ENCODE measurements at regions not wholly inside any gene's neighbourhood (a gene's known extent, or its start where the extent isn't known, plus 50 kb on each side); places are given as distances from the start of the nearest gene placed in this dataset.

DNA sequence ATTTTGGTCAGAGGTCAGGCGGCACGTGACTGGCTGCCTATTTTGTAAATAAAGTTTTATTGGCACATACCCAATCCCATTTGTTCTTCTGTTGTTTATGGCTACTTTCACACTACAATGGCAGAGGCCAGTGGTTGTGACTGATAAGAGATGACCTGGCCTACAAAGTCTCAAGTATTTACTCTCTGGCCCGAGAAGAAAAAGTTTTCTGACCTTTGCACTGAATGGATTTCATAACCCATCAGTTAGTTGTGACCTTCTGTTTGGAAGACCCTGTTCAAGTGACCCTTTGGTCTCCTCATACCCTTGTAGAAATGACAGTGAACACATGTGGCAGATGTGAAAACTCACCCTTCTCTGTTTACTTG is 121.4 kb upstream of the MGAT5 start (continued):
- TF ChIP-seq ZNF174 (CRISPR knock-in tag; IDR thresholded peaks at IDR 0.05) (no peak), YY1 (IDR thresholded peaks at IDR 0.05; ENCODE audit: borderline replicate concordance in 1 of 3, control insufficient read depth in 1 of 3, extremely low read depth in 1 of 3, insufficient read depth in 3 of 3, insufficient read length in 1 of 3, insufficient replicate concordance in 2 of 3, low read depth in 1 of 3, low read length in 2 of 3) (no peak), ZNF133 (CRISPR knock-in tag; IDR thresholded peaks at IDR 0.05) (no peak), ZNF436 (CRISPR knock-in tag; IDR thresholded peaks at IDR 0.05) (no peak), RFX5 (IDR thresholded peaks at IDR 0.05; ENCODE audit: low read depth, low read length) (no peak), TAF7 (tag; IDR thresholded peaks at IDR 0.05) (no peak), POLR3A (IDR thresholded peaks at IDR 0.05; ENCODE audit: borderline replicate concordance, extremely low read depth, insufficient read depth, insufficient read length) (no peak), SRSF7 (optimal IDR thresholded peaks at IDR 0.05; ENCODE audit: low read depth, low read length) (no peak), PURB (CRISPR knock-in tag; IDR thresholded peaks at IDR 0.05; ENCODE audit: low read depth) (no peak), NCOR1 (IDR thresholded peaks at IDR 0.05) (peak; percentile 80), EZH2 (IDR thresholded peaks at IDR 0.05; ENCODE audit: borderline replicate concordance, low read depth, low read length) (no peak), ZC3H8 (IDR thresholded peaks at IDR 0.05) (no peak), ZNF24 (IDR thresholded peaks at IDR 0.05) (peak; percentile 36; the same call in 1 of the 2 replicates), NBN (IDR thresholded peaks at IDR 0.05; ENCODE audit: low read depth) (peak; percentile 54; the same call in 1 of the 2 replicates), SIRT6 (IDR thresholded peaks at IDR 0.05; ENCODE audit: low read depth, low read length) (no peak), RAD51 (IDR thresholded peaks at IDR 0.05; ENCODE audit: borderline replicate concordance, low read depth) (peak; percentile 89), GTF2F1 (IDR thresholded peaks at IDR 0.05; ENCODE audit: low read depth, low read length) (no peak)
- TF ChIP-seq, protein P1, sequence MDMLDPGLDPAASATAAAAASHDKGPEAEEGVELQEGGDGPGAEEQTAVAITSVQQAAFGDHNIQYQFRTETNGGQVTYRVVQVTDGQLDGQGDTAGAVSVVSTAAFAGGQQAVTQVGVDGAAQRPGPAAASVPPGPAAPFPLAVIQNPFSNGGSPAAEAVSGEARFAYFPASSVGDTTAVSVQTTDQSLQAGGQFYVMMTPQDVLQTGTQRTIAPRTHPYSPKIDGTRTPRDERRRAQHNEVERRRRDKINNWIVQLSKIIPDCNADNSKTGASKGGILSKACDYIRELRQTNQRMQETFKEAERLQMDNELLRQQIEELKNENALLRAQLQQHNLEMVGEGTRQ (CRISPR knock-in tag; IDR thresholded peaks at IDR 0.05): peak; percentile 87
- TF ChIP-seq, protein P2, sequence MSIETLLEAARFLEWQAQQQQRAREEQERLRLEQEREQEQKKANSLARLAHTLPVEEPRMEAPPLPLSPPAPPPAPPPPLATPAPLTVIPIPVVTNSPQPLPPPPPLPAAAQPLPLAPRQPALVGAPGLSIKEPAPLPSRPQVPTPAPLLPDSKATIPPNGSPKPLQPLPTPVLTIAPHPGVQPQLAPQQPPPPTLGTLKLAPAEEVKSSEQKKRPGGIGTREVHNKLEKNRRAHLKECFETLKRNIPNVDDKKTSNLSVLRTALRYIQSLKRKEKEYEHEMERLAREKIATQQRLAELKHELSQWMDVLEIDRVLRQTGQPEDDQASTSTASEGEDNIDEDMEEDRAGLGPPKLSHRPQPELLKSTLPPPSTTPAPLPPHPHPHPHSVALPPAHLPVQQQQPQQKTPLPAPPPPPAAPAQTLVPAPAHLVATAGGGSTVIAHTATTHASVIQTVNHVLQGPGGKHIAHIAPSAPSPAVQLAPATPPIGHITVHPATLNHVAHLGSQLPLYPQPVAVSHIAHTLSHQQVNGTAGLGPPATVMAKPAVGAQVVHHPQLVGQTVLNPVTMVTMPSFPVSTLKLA (conservative IDR thresholded peaks at IDR 0.05): peak; percentile 69 to 70
- TF ChIP-seq, protein P3, sequence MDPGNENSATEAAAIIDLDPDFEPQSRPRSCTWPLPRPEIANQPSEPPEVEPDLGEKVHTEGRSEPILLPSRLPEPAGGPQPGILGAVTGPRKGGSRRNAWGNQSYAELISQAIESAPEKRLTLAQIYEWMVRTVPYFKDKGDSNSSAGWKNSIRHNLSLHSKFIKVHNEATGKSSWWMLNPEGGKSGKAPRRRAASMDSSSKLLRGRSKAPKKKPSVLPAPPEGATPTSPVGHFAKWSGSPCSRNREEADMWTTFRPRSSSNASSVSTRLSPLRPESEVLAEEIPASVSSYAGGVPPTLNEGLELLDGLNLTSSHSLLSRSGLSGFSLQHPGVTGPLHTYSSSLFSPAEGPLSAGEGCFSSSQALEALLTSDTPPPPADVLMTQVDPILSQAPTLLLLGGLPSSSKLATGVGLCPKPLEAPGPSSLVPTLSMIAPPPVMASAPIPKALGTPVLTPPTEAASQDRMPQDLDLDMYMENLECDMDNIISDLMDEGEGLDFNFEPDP (CRISPR knock-in tag; IDR thresholded peaks at IDR 0.05): no peak
- TF ChIP-seq, protein P4, sequence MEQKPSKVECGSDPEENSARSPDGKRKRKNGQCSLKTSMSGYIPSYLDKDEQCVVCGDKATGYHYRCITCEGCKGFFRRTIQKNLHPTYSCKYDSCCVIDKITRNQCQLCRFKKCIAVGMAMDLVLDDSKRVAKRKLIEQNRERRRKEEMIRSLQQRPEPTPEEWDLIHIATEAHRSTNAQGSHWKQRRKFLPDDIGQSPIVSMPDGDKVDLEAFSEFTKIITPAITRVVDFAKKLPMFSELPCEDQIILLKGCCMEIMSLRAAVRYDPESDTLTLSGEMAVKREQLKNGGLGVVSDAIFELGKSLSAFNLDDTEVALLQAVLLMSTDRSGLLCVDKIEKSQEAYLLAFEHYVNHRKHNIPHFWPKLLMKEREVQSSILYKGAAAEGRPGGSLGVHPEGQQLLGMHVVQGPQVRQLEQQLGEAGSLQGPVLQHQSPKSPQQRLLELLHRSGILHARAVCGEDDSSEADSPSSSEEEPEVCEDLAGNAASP (IDR thresholded peaks at IDR 0.05): no peak
- TF ChIP-seq, protein P5, sequence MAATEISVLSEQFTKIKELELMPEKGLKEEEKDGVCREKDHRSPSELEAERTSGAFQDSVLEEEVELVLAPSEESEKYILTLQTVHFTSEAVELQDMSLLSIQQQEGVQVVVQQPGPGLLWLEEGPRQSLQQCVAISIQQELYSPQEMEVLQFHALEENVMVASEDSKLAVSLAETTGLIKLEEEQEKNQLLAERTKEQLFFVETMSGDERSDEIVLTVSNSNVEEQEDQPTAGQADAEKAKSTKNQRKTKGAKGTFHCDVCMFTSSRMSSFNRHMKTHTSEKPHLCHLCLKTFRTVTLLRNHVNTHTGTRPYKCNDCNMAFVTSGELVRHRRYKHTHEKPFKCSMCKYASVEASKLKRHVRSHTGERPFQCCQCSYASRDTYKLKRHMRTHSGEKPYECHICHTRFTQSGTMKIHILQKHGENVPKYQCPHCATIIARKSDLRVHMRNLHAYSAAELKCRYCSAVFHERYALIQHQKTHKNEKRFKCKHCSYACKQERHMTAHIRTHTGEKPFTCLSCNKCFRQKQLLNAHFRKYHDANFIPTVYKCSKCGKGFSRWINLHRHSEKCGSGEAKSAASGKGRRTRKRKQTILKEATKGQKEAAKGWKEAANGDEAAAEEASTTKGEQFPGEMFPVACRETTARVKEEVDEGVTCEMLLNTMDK (IDR thresholded peaks at IDR 0.05; ENCODE audit: borderline replicate concordance, insufficient read depth, low read depth, low read length, poor library complexity, severe bottlenecking): no peak
